Tibial nerve (tissue), 4 donors: ENCODE measurements at regions not wholly inside any gene's neighbourhood (a gene's known extent, or its start where the extent isn't known, plus 50 kb on each side); places are given as distances from the start of the nearest gene placed in this dataset.

Experiments
- DNase-seq, 2 donors: peaks; one replicate each; pipeline ENCODE4 v3.0.0-alpha.2; 2019; ENCODE audit warnings: low spot score in 2 of 2
- H3K27ac ChIP-seq, 4 donors: fragments of 200-600 bp; sonication (generic) in 3 of 4; one replicate each; pipeline ENCODE4 v1.5.1; 2017 to 2019; ENCODE audit warnings: mild to moderate bottlenecking in 1 of 4
- H3K27me3 ChIP-seq, 2 donors: fragments of 200-600 bp; sonication (generic) in 1 of 2; one replicate each; pipeline versions ENCODE4 v1.5.1 to v1.6.0; 2017 to 2019
- H3K36me3 ChIP-seq, 3 donors: fragments of 200-600 bp; sonication (generic); one replicate each; pipeline ENCODE4 v1.5.1; 2018 to 2019
- H3K4me1 ChIP-seq, 4 donors: fragments of 200-600 bp; sonication (generic) in 3 of 4; one replicate each; pipeline ENCODE4 v1.5.1; 2017 to 2019
- H3K4me3 ChIP-seq, 4 donors: fragments of 200-600 bp; sonication (generic) in 3 of 4; one replicate each; pipeline ENCODE4 v1.5.1; 2017 to 2019; ENCODE audit warnings: mild to moderate bottlenecking in 1 of 4, moderate library complexity in 1 of 4
- H3K9me3 ChIP-seq, 4 donors: fragments of 200-600 bp; sonication (generic) in 3 of 4; one replicate each; pipeline ENCODE4 v1.5.1; 2017 to 2019
- EP300 ChIP-seq, 2 donors: sonication (generic); formaldehyde crosslinking; IDR thresholded peaks; one replicate each; pipeline ENCODE4 v1.6.1; 2017; ENCODE audit warnings: antibody characterized with exemption in 2 of 2, mild to moderate bottlenecking in 1 of 2
- POLR2A ChIP-seq, 2 donors: fragments of 450-650 bp; IDR thresholded peaks; one replicate each; pipeline ENCODE4 v1.6.1; 2017; ENCODE audit warnings: antibody characterized with exemption in 2 of 2, mild to moderate bottlenecking in 2 of 2, moderate library complexity in 2 of 2
- WGBS, 2 donors: methylation state at CpG; one replicate each; pipeline ENCODE4 v1.1.5; 2018; 5-methylcytosine and 5-hydroxymethylcytosine counted together
- TF ChIP-seq, protein P1 (sequence below), 5 experiments: fragments of 200-600 bp in 3 of 5; fragments of 450-650 bp in 2 of 5; sonication (generic) in 3 of 5; IDR thresholded peaks; one replicate each; pipeline ENCODE4 v1.5.1; 2016 to 2019; ENCODE audit warnings: antibody characterized with exemption in 5 of 5, mild to moderate bottlenecking in 3 of 5, moderate library complexity in 2 of 5

DNA sequence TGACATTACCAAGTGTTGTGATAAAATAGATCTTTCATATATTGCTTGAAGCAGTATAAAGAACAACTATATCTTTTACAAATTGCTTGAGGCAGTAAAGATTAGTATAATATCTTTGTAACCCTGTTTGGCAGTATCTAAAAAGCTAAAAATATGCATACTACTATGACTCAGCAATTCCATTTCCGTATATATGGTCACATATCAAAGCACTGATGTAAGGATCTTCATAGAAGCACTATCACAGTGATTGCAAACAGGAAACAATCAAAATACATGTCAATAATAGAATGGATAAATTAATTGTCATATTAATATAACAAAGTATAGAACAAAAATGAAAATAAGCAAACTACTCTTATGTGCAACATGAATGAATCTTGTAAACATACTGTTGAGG is 158.4 kb upstream of the IGF1 start:
- Histone ChIP-seq H3K9me3 (peaks cover 0 to 6% (median 0%) of the 10 kb centered on the region in 4 donors), H3K4me3 (no peak overlapping the region), H3K27me3 (no peaks in the 10 kb centered on the region), H3K36me3 (no peaks in the 10 kb centered on the region), H3K27ac (no peak overlapping the region), H3K4me1 (peaks cover 0 to 4% (median 0%) of the 10 kb centered on the region in 4 donors)
- TF ChIP-seq POLR2A (IDR thresholded peaks at IDR 0.05) (no peak), EP300 (IDR thresholded peaks at IDR 0.05) (no peak)
- TF ChIP-seq, protein P1, sequence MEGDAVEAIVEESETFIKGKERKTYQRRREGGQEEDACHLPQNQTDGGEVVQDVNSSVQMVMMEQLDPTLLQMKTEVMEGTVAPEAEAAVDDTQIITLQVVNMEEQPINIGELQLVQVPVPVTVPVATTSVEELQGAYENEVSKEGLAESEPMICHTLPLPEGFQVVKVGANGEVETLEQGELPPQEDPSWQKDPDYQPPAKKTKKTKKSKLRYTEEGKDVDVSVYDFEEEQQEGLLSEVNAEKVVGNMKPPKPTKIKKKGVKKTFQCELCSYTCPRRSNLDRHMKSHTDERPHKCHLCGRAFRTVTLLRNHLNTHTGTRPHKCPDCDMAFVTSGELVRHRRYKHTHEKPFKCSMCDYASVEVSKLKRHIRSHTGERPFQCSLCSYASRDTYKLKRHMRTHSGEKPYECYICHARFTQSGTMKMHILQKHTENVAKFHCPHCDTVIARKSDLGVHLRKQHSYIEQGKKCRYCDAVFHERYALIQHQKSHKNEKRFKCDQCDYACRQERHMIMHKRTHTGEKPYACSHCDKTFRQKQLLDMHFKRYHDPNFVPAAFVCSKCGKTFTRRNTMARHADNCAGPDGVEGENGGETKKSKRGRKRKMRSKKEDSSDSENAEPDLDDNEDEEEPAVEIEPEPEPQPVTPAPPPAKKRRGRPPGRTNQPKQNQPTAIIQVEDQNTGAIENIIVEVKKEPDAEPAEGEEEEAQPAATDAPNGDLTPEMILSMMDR (IDR thresholded peaks at IDR 0.05) = no peak
- DNase-seq = no peak
- 36 to 38% methylated on average over 1 of the region's 1 CpG for WGBS, 2 donors

DNA sequence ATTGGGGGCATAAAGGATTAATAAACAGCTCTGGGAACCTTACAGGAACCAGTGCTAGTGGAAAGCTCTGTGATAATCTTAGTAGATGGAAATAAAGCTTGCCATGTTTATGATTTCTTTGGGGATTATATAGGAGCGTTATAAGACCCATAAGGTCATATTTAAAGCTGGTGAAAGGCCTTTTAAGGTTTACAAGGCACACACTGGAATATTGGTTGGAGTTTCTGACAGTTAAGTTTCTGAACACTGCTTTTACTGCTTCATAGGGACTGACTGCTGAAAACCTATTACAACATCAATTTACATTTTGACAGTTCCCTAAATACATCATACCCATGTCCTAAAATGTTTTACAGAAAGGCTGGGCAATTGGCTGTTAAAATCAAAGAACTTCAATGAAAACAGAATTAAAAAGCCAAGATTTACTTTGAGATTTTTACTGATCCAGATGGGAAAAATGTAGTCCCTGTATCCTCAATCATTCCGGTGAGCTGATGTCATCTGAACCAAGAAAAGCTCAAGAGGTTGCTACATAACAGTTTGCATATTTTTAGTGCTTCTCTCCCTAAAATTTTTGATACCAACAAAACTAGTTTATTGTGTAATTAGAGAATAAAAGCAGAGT is 153.7 kb upstream of the IGF1 start:
- Histone ChIP-seq H3K27ac (peak overlapping the region in 2 of 4 donors; percentile 6 to 60), H3K4me3 (no peak overlapping the region), H3K36me3 (no peaks in the 10 kb centered on the region), H3K4me1 (peaks cover 0 to 4% (median 0%) of the 10 kb centered on the region in 4 donors), H3K27me3 (no peaks in the 10 kb centered on the region), H3K9me3 (no peaks in the 10 kb centered on the region)
- TF ChIP-seq EP300 (IDR thresholded peaks at IDR 0.05) (no peak), POLR2A (IDR thresholded peaks at IDR 0.05) (no peak)
- TF ChIP-seq, protein P1 (IDR thresholded peaks at IDR 0.05) = no peak
- 29 to 37% methylated on average over 2 of the region's 2 CpGs for WGBS, 2 donors
- peak in 1 of 2 donors; percentile 11 for DNase-seq

DNA sequence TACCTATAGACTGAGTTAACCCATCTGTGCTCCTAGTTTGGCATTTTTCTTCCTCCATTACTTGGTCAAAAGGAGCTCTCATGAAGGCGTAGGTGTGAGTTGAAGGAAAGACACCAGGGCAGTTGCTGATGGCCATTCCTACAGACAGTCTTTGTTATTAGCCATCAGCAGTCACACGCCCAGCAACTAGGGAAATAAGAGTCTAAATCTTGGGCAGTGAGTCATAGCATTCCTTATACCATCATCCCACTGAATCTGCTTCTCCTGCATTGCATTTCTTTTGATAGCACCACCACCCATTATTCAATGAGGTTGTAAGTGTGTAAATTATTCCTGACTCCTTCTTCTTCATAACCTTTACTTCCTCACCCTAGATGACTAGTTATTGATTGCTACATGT is 150.9 kb upstream of the IGF1 start:
- TF ChIP-seq, protein P1 (IDR thresholded peaks at IDR 0.05) = no peak
- TF ChIP-seq POLR2A (IDR thresholded peaks at IDR 0.05) = no peak
- no peak for TF ChIP-seq EP300 (IDR thresholded peaks at IDR 0.05)
- no peak for DNase-seq
- peaks cover 0 to 20% (median 0%) of the 10 kb centered on the region in 4 donors for H3K9me3 ChIP-seq
- H3K4me3 ChIP-seq = no peak overlapping the region
- peaks cover 0 to 4% (median 0%) of the 10 kb centered on the region in 4 donors for H3K4me1 ChIP-seq
- WGBS, 2 donors = 76 to 79% methylated on average over 2 of the region's 2 CpGs
- H3K36me3 ChIP-seq = no peaks in the 10 kb centered on the region
- no peak overlapping the region for H3K27ac ChIP-seq
- H3K27me3 ChIP-seq = no peaks in the 10 kb centered on the region

DNA sequence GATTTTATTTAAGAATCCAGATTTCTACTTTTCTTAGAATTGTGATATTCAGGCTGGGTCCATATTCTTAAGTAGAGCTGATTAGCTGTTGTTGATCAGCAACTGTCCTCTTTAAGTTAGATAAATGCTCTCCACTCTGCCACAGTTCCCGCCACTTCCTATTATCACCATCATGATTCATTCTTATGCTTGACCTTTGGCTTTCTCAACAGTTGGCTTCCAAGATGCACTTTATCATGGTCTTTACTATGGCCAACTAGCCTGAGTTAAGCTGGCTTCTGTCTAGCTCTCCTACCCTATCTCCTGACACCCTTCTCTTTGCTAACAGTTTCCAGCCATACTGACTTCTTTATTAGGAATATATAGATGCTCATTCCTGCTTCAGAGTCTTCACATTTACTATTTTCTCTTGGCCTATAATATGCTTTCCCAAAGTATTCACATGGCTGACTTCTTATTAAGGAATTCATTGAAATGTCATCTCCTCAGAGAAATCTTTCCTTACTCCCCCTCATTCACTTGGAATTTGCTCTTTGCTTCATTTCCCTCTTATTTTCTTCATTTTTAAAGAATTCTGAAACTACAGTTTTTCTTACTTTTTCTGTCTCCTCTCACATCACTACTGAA is 149.0 kb upstream of the IGF1 start:
- Histone ChIP-seq H3K9me3 (peaks cover 0 to 24% (median 0%) of the 10 kb centered on the region in 4 donors), H3K27ac (no peak overlapping the region), H3K36me3 (no peaks in the 10 kb centered on the region), H3K27me3 (no peaks in the 10 kb centered on the region), H3K4me3 (no peak overlapping the region), H3K4me1 (no peaks in the 10 kb centered on the region)
- no peak for TF ChIP-seq EP300 (IDR thresholded peaks at IDR 0.05)
- TF ChIP-seq, protein P1 (IDR thresholded peaks at IDR 0.05) = no peak
- TF ChIP-seq POLR2A (IDR thresholded peaks at IDR 0.05) = no peak
- no peak for DNase-seq
- 61 to 72% methylated on average over 1 of the region's 1 CpG for WGBS, 2 donors

DNA sequence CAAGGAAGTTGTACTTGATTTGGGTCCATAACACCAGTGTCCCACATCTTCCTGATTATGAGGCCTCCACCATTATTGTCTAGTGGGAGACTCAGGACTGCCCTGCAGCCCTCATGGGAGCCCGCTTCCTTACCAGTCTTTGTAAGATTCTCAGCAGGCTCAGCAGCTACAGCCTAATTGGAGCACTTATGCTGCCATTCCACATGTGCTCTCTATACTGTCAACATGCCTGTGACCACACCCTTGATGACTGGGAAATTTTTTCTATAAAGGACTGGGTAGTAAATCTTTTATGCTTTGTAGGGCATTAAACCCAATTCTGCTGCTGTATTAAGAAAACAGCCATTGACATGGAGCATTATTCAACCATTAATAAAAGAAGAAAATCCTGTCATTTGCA is 145.5 kb upstream of the IGF1 start:
- Histone ChIP-seq H3K4me1 (no peaks in the 10 kb centered on the region), H3K9me3 (peaks cover 0 to 24% (median 1%) of the 10 kb centered on the region in 4 donors), H3K4me3 (no peak overlapping the region), H3K27me3 (no peaks in the 10 kb centered on the region), H3K27ac (no peak overlapping the region), H3K36me3 (no peaks in the 10 kb centered on the region)
- TF ChIP-seq POLR2A (IDR thresholded peaks at IDR 0.05) (no peak), EP300 (IDR thresholded peaks at IDR 0.05) (no peak)
- TF ChIP-seq, protein P1 (IDR thresholded peaks at IDR 0.05) = no peak
- no peak for DNase-seq
- 86 to 94% methylated on average over 1 of the region's 1 CpG for WGBS, 2 donors
